ENCODE measurements at regions not wholly inside any gene's neighbourhood (a gene's known extent, or its start where the extent isn't known, plus 50 kb on each side); places are given as distances from the start of the nearest gene placed in this dataset.

- H3K27me3 Mint-ChIP-seq: peaks cover 32 to 45% of the 10 kb centered on the region in 2 donors
- peaks cover 4% of the 10 kb centered on the region for H3K36me3 Mint-ChIP-seq
- H3K4me3 Mint-ChIP-seq: no peak overlapping the region
- H3K27ac Mint-ChIP-seq: no peak overlapping the region
- no peaks in the 10 kb centered on the region for H3K4me1 Mint-ChIP-seq (ENCODE audit: low read depth in 2 of 2)
- DNase-seq (ENCODE audit: low spot score) (no peak), ATAC-seq (no peak)
- H3K9me3 Mint-ChIP-seq: no peaks in the 10 kb centered on the region
Measured at GRCh38 chr14:88929656-88930436, 105.4 kb downstream of the TTC8 start.

GRCh38 chr14:88931321-88932110 lies 107.1 kb downstream of the TTC8 start:
- H3K36me3 Mint-ChIP-seq: no peaks in the 10 kb centered on the region
- peaks cover 34 to 41% of the 10 kb centered on the region in 2 donors for H3K27me3 Mint-ChIP-seq
- no peaks in the 10 kb centered on the region for H3K9me3 Mint-ChIP-seq
- no peak overlapping the region for H3K4me3 Mint-ChIP-seq
- ATAC-seq (no peak), DNase-seq (ENCODE audit: low spot score) (no peak)
- H3K4me1 Mint-ChIP-seq (ENCODE audit: low read depth in 2 of 2): no peaks in the 10 kb centered on the region
- H3K27ac Mint-ChIP-seq: no peak overlapping the region

- DNase-seq (ENCODE audit: low spot score): no peak
- no peaks in the 10 kb centered on the region for H3K4me1 Mint-ChIP-seq (ENCODE audit: low read depth in 2 of 2)
- H3K36me3 Mint-ChIP-seq: no peaks in the 10 kb centered on the region
- H3K4me3 Mint-ChIP-seq: no peak overlapping the region
- no peak for ATAC-seq
- H3K9me3 Mint-ChIP-seq: no peaks in the 10 kb centered on the region
- H3K27ac Mint-ChIP-seq: no peak overlapping the region
- H3K27me3 Mint-ChIP-seq: peaks cover 29 to 32% of the 10 kb centered on the region in 2 donors
Measured at GRCh38 chr14:88933191-88933590, 108.7 kb downstream of the TTC8 start.

DNA sequence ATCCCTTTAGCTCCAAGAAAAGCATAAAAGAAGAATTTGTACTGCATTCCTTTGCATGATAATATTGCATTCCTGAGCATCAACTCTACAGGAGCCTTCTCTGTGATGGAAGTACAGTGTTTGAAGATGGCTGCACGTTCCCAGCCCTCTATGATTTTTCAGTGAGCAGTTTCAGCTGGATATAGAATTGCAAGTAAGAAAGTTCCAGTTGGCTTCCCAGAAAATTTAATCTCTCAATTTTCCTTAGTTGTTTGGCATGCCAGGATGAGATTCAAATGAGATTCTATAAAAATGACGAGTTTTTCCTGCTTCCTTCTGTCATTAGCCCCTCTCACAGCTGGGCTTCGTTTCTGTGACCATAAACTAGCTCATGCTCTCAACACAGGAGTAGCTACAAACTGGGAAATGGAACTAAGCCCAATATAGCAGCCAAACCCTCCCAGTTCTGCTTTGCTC lies 109.9 kb downstream of the TTC8 start:
- H3K4me3 Mint-ChIP-seq: no peak overlapping the region
- no peaks in the 10 kb centered on the region for H3K4me1 Mint-ChIP-seq (ENCODE audit: low read depth in 2 of 2)
- ATAC-seq (no peak), DNase-seq (ENCODE audit: low spot score) (no peak)
- H3K36me3 Mint-ChIP-seq: no peaks in the 10 kb centered on the region
- H3K27me3 Mint-ChIP-seq: peaks cover 29 to 31% of the 10 kb centered on the region in 2 donors
- H3K27ac Mint-ChIP-seq: no peak overlapping the region
- no peaks in the 10 kb centered on the region for H3K9me3 Mint-ChIP-seq

- peaks cover 30 to 37% of the 10 kb centered on the region in 2 donors for H3K27me3 Mint-ChIP-seq
- no peak overlapping the region for H3K27ac Mint-ChIP-seq
- H3K9me3 Mint-ChIP-seq: no peaks in the 10 kb centered on the region
- ATAC-seq (no peak), DNase-seq (ENCODE audit: low spot score) (no peak)
- no peaks in the 10 kb centered on the region for H3K36me3 Mint-ChIP-seq
- no peaks in the 10 kb centered on the region for H3K4me1 Mint-ChIP-seq (ENCODE audit: low read depth in 2 of 2)
- no peak overlapping the region for H3K4me3 Mint-ChIP-seq
Measured at GRCh38 chr14:88935083-88935482, 110.6 kb downstream of the TTC8 start.

DNA sequence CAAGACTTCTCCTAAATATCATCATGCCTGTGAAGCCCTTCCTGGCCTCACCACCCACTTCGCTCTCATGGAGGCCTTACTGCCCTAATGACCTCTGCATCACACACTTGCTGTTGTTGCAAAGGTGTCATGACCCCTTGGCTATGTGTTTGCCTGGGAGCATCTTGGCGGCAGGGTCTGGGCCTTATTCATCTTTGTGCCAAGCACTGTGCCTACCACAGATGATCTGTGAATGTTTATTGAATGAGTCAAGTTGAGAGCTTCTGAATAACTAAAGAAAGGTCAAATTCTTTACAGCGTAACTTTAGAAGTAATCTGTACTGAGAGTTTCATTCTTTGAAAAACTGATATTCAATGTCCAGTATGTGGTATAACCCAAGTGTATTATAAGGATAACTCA lies 113.3 kb downstream of the TTC8 start:
- ATAC-seq: no peak

DNA sequence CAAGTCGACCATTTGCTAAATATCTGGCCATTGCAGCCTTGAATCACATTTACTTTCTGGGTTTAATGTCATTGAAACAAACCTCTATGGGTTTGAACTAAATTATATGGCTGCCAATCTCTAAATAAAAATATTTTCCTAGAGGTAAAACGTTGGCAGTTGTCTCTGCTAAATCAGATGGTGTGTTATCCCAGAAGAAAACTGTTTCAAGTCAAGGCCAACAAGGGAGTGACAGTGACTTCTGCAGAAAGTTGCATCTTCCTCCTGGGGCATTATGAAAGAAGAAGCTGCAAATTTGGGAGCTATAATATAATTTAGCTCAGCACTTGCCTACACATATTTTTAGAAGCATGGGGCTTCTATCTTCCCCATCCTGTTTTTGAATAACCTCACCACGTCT lies 116.2 kb downstream of the TTC8 start:
- DNase-seq (ENCODE audit: low spot score) (no peak), ATAC-seq (no peak)
- Mint-ChIP-seq H3K4me1 (ENCODE audit: low read depth in 2 of 2) (no peaks in the 10 kb centered on the region), H3K27me3 (peaks cover 15 to 22% of the 10 kb centered on the region in 2 donors), H3K9me3 (no peaks in the 10 kb centered on the region), H3K4me3 (no peak overlapping the region), H3K27ac (no peak overlapping the region), H3K36me3 (no peaks in the 10 kb centered on the region)

More for the DNA sequence above, 113.3 kb downstream of the TTC8 start:
- Mint-ChIP-seq H3K4me1 (ENCODE audit: low read depth in 2 of 2) (no peaks in the 10 kb centered on the region), H3K4me3 (no peak overlapping the region), H3K27me3 (peaks cover 23 to 29% of the 10 kb centered on the region in 2 donors), H3K27ac (no peak overlapping the region), H3K9me3 (no peaks in the 10 kb centered on the region), H3K36me3 (no peaks in the 10 kb centered on the region)
- DNase-seq (ENCODE audit: low spot score): no peak

- Mint-ChIP-seq H3K4me1 (ENCODE audit: low read depth in 2 of 2) (no peaks in the 10 kb centered on the region), H3K36me3 (no peaks in the 10 kb centered on the region), H3K4me3 (no peak overlapping the region), H3K27ac (no peak overlapping the region), H3K27me3 (peaks cover 16 to 28% of the 10 kb centered on the region in 2 donors), H3K9me3 (no peaks in the 10 kb centered on the region)
- ATAC-seq: no peak
- no peak for DNase-seq (ENCODE audit: low spot score)
Measured at GRCh38 chr14:88941414-88941813, 117.0 kb downstream of the TTC8 start.

GRCh38 chr14:88947646-88948598 lies 123.5 kb downstream of the TTC8 start:
- H3K4me3 Mint-ChIP-seq: no peak overlapping the region
- no peaks in the 10 kb centered on the region for H3K4me1 Mint-ChIP-seq (ENCODE audit: low read depth in 2 of 2)
- peaks cover 6% of the 10 kb centered on the region for H3K9me3 Mint-ChIP-seq
- peaks cover 21 to 34% of the 10 kb centered on the region in 2 donors for H3K27me3 Mint-ChIP-seq
- ATAC-seq (no peak), DNase-seq (ENCODE audit: low spot score) (no peak)
- no peak overlapping the region for H3K27ac Mint-ChIP-seq
- peaks cover 9% of the 10 kb centered on the region for H3K36me3 Mint-ChIP-seq

GRCh38 chr14:88950069-88950468 lies 125.6 kb downstream of the TTC8 start:
- peaks cover 21 to 28% of the 10 kb centered on the region in 2 donors for H3K27me3 Mint-ChIP-seq
- no peak overlapping the region for H3K4me3 Mint-ChIP-seq
- ATAC-seq (no peak), DNase-seq (ENCODE audit: low spot score) (no peak)
- peaks cover 9% of the 10 kb centered on the region for H3K36me3 Mint-ChIP-seq
- no peaks in the 10 kb centered on the region for H3K4me1 Mint-ChIP-seq (ENCODE audit: low read depth in 2 of 2)
- H3K27ac Mint-ChIP-seq: no peak overlapping the region
- H3K9me3 Mint-ChIP-seq: peaks cover 6% of the 10 kb centered on the region

GRCh38 chr14:88951370-88951769 lies 126.9 kb downstream of the TTC8 start:
- H3K36me3 Mint-ChIP-seq: peaks cover 9% of the 10 kb centered on the region
- peaks cover 18 to 21% of the 10 kb centered on the region in 2 donors for H3K27me3 Mint-ChIP-seq
- no peaks in the 10 kb centered on the region for H3K4me1 Mint-ChIP-seq (ENCODE audit: low read depth in 2 of 2)
- DNase-seq (ENCODE audit: low spot score) (no peak), ATAC-seq (no peak)
- H3K27ac Mint-ChIP-seq: no peak overlapping the region
- H3K4me3 Mint-ChIP-seq: no peak overlapping the region
- peaks cover 6% of the 10 kb centered on the region for H3K9me3 Mint-ChIP-seq

- Mint-ChIP-seq H3K27ac (no peak overlapping the region), H3K4me3 (no peak overlapping the region), H3K27me3 (peaks cover 17 to 27% of the 10 kb centered on the region in 2 donors), H3K36me3 (peaks cover 9% of the 10 kb centered on the region), H3K9me3 (peaks cover 6% of the 10 kb centered on the region), H3K4me1 (ENCODE audit: low read depth in 2 of 2) (no peaks in the 10 kb centered on the region)
- DNase-seq (ENCODE audit: low spot score) (no peak), ATAC-seq (no peak)
Measured at GRCh38 chr14:88952901-88953300, 128.4 kb downstream of the TTC8 start.

GRCh38 chr14:88955455-88955854 lies 131.0 kb downstream of the TTC8 start:
- no peak overlapping the region for H3K27ac Mint-ChIP-seq
- H3K27me3 Mint-ChIP-seq: peaks cover 9 to 22% of the 10 kb centered on the region in 2 donors
- no peak overlapping the region for H3K4me3 Mint-ChIP-seq
- no peaks in the 10 kb centered on the region for H3K4me1 Mint-ChIP-seq (ENCODE audit: low read depth in 2 of 2)
- H3K36me3 Mint-ChIP-seq: peaks cover 9% of the 10 kb centered on the region
- ATAC-seq: no peak
- DNase-seq (ENCODE audit: low spot score): no peak
- peaks cover 6% of the 10 kb centered on the region for H3K9me3 Mint-ChIP-seq

All from natural killer cell treated with Interleukin-12 subunit alpha and Interleukin-12 subunit beta and Interleukin-15 and Interleukin-18, amount 100 ng/mL, for 72 hours (primary cell).